OCI-LY7 (cell line): ENCODE measurements at regions not wholly inside any gene's neighbourhood (a gene's known extent, or its start where the extent isn't known, plus 50 kb on each side); places are given as distances from the start of the nearest gene placed in this dataset.

Experiments used
- BruUV-seq: library from RNA; stranded (reverse); fragments of 400-500 nt; replicated peaks from 2 replicates; lab custom pipeline; 2021; lab: Mats Ljungman, UMichigan
- CTCF ChIA-PET: fragments of 300-600 bp; sonication (Branson Sonifier 250); formaldehyde crosslinking; loops from one replicate; lab custom pipeline; 2022; ENCODE audit warnings: antibody characterized with exemption; ENCODE audit not compliant: unreplicated experiment; lab: Charles Lee
- POLR2A ChIA-PET: fragments of 300-600 bp; sonication (Branson Sonifier 250); formaldehyde crosslinking; loops from one replicate; lab custom pipeline; 2022; ENCODE audit warnings: antibody characterized with exemption; lab: Charles Lee
- DNase-seq: peaks from one replicate; pipeline ENCODE4 v3.0.0-alpha.2; 2015; ENCODE audit warnings: low spot score
- H2AFZ ChIP-seq: fragments of 200-600 bp; sonication (generic), shearing (Covaris generic); 2 replicates; pipeline ENCODE4 v1.6.1; 2014; ENCODE audit warnings: mild to moderate bottlenecking, antibody characterized with exemption, low read length, moderate library complexity
- H3K27ac ChIP-seq: fragments of 200-600 bp; sonication (generic); 2 replicates; pipeline ENCODE4 v1.5.1; 2014; ENCODE audit warnings: mixed run types, low read depth, mild to moderate bottlenecking, moderate library complexity, low read length, inconsistent platforms; ENCODE audit not compliant: poor library complexity, severe bottlenecking
- H3K36me3 ChIP-seq: fragments of 200-600 bp; sonication (generic); 2 replicates; pipeline ENCODE4 v1.6.1; 2014; ENCODE audit warnings: mild to moderate bottlenecking, antibody characterized with exemption, low read length, moderate library complexity, mixed read lengths; ENCODE audit not compliant: insufficient read depth
- H3K4me1 ChIP-seq: fragments of 200-600 bp; sonication (generic); 2 replicates; pipeline ENCODE4 v1.5.1; 2014; ENCODE audit warnings: mild to moderate bottlenecking, low read length; ENCODE audit not compliant: insufficient read depth, poor library complexity, severe bottlenecking
- H3K4me2 ChIP-seq: fragments of 200-600 bp; sonication (generic); 2 replicates; pipeline ENCODE4 v1.6.1; 2014; ENCODE audit warnings: mild to moderate bottlenecking, low read length
- H3K4me3 ChIP-seq: fragments of 200-600 bp; sonication (generic); 2 replicates; pipeline ENCODE4 v1.5.1; 2014; ENCODE audit warnings: mild to moderate bottlenecking, low read depth, low read length; ENCODE audit not compliant: poor library complexity, severe bottlenecking
- H3K79me2 ChIP-seq: fragments of 200-600 bp; sonication (generic); 2 replicates; pipeline ENCODE4 v1.6.1; 2016; ENCODE audit warnings: low read depth, mild to moderate bottlenecking, low read length, moderate library complexity, mixed read lengths; ENCODE audit not compliant: insufficient read depth
- H3K9me2 ChIP-seq: fragments of 200-600 bp; sonication (generic); 2 replicates; pipeline ENCODE4 v1.6.1; 2016; ENCODE audit warnings: mild to moderate bottlenecking, low read length, mixed read lengths; ENCODE audit not compliant: insufficient read depth
- H3K9me3 ChIP-seq: fragments of 200-600 bp; sonication (generic); 2 replicates; pipeline ENCODE4 v1.6.1; 2014; ENCODE audit warnings: mild to moderate bottlenecking, mixed run types, low read length, mixed read lengths
- H4K20me1 ChIP-seq: fragments of 200-600 bp; sonication (generic); 2 replicates; pipeline ENCODE4 v1.6.1; 2014; ENCODE audit warnings: mild to moderate bottlenecking, antibody characterized with exemption, low read length, moderate library complexity, mixed read lengths; ENCODE audit not compliant: insufficient read depth
- CTCF ChIP-seq: fragments of 200-600 bp; sonication (generic); conservative IDR thresholded peaks from 2 replicates; pipeline ENCODE4 v1.5.1; 2014; ENCODE audit warnings: mild to moderate bottlenecking, antibody characterized with exemption, low read length, moderate library complexity, mixed read lengths
- EZH2phosphoT487 ChIP-seq: fragments of 200-600 bp; sonication (generic); IDR thresholded peaks from 2 replicates; pipeline ENCODE4 v1.6.1; 2018; ENCODE audit warnings: low read depth, borderline replicate concordance, mild to moderate bottlenecking, mixed run types, antibody characterized with exemption, low read length, moderate library complexity, mixed read lengths
- intact Hi-C: fragments of 100-400 bp; cut with micrococcal nuclease; formaldehyde crosslinking; loops from one replicate; pipeline ENCODE4 v1.10.0; 2022; ENCODE audit not compliant: unreplicated experiment

- Histone ChIP-seq H3K79me2 (no peaks in the 10 kb centered on the region), H3K27ac (no peak overlapping the region), H3K4me3 (no peak overlapping the region), H2AFZ (no peak overlapping the region), H4K20me1 (no peaks in the 10 kb centered on the region), H3K9me3 (no peaks in the 10 kb centered on the region), H3K36me3 (no peaks in the 10 kb centered on the region), H3K9me2 (no peaks in the 10 kb centered on the region), H3K4me1 (no peaks in the 10 kb centered on the region), H3K4me2 (no peak overlapping the region)
- CTCF ChIA-PET = interaction anchor here (0.5 kb wide), 1 partner anchor 79 kb away, joined by 3 read pairs; no protein-coding TSS in a partner anchor
- no TSS peak for BruUV-seq
- no peak for TF ChIP-seq EZH2phosphoT487
- TF ChIP-seq CTCF = no peak
- POLR2A ChIA-PET = no interaction called here
- DNase-seq = no peak
- intact Hi-C loops = no loop called here
Observed at GRCh38 chr10:29026802-29027580, 261.9 kb upstream of the LYZL1 start.

- no peaks in the 10 kb centered on the region for H3K79me2 ChIP-seq
- H2AFZ ChIP-seq = no peak overlapping the region
- POLR2A ChIA-PET = no interaction called here
- no TSS peak for BruUV-seq
- TF ChIP-seq EZH2phosphoT487 (no peak), CTCF (no peak)
- H3K36me3 ChIP-seq = no peaks in the 10 kb centered on the region
- no peaks in the 10 kb centered on the region for H3K9me2 ChIP-seq
- H3K4me2 ChIP-seq = no peak overlapping the region
- no peaks in the 10 kb centered on the region for H4K20me1 ChIP-seq
- no peak overlapping the region for H3K27ac ChIP-seq
- CTCF ChIA-PET = interaction anchor here (0.5 kb wide), 1 partner anchor 18 kb away, joined by 4 read pairs; no protein-coding TSS in a partner anchor
- no peaks in the 10 kb centered on the region for H3K4me1 ChIP-seq
- intact Hi-C loops = no loop called here
- no peak overlapping the region for H3K4me3 ChIP-seq
- no peaks in the 10 kb centered on the region for H3K9me3 ChIP-seq
- no peak for DNase-seq
Observed at GRCh38 chr10:29028486-29028885, 260.4 kb upstream of the LYZL1 start.

- ChIA-PET CTCF (no interaction called here), POLR2A (no interaction called here)
- Histone ChIP-seq H3K4me3 (no peak overlapping the region), H3K4me2 (no peak overlapping the region), H3K9me2 (no peaks in the 10 kb centered on the region), H3K27ac (no peak overlapping the region), H3K79me2 (no peaks in the 10 kb centered on the region), H3K36me3 (no peaks in the 10 kb centered on the region), H3K4me1 (no peaks in the 10 kb centered on the region), H3K9me3 (no peaks in the 10 kb centered on the region), H4K20me1 (no peaks in the 10 kb centered on the region), H2AFZ (no peak overlapping the region)
- intact Hi-C loops = no loop called here
- TF ChIP-seq EZH2phosphoT487 = no peak
- TF ChIP-seq CTCF = no peak
- BruUV-seq = no TSS peak
- DNase-seq = no peak
Observed at GRCh38 chr10:29030900-29031299, 258.0 kb upstream of the LYZL1 start.
